ENCODE measurements at regions not wholly inside any gene's neighbourhood (a gene's known extent, or its start where the extent isn't known, plus 50 kb on each side); places are given as distances from the start of the nearest gene placed in this dataset.
"Not testable (repeated sequence)": the region's sequence is repeated elsewhere in the genome, so short reads cannot be mapped to it uniquely, and the experiment has no call there.

- not testable (repeated sequence) for ATAC-seq (ENCODE audit: poor library complexity)
- DNase-seq, result peak; percentile 8
These were observed 1834.2 kb downstream of the FOXD4L5 start for GRCh38 chr9:63450836-63451235.

GRCh38 chr9:63425123-63425522, 1859.9 kb downstream of the FOXD4L5 start:
- ATAC-seq (ENCODE audit: poor library complexity); intact Hi-C loops (cut with DNase I); DNase-seq: not testable (repeated sequence)

More at GRCh38 chr9:63450836-63451235, 1834.2 kb downstream of the FOXD4L5 start:
- intact Hi-C loops (cut with DNase I), result not testable (repeated sequence)

- ATAC-seq (ENCODE audit: poor library complexity); DNase-seq; intact Hi-C loops (cut with DNase I): not testable (repeated sequence)
These were observed 1894.1 kb downstream of the FOXD4L5 start for GRCh38 chr9:63390897-63391296.

GRCh38 chr9:63385479-63385878, 1899.5 kb downstream of the FOXD4L5 start:
- ATAC-seq (ENCODE audit: poor library complexity); intact Hi-C loops (cut with DNase I): not testable (repeated sequence)
- DNase-seq, result peak; percentile 10

- intact Hi-C loops (cut with DNase I); ATAC-seq (ENCODE audit: poor library complexity): not testable (repeated sequence)
- peak; percentile 33 for DNase-seq
These were observed 1905.1 kb downstream of the FOXD4L5 start for GRCh38 chr9:63379864-63380263.

- DNase-seq; intact Hi-C loops (cut with DNase I); ATAC-seq (ENCODE audit: poor library complexity): not testable (repeated sequence)
These were observed 1930.8 kb downstream of the FOXD4L5 start for GRCh38 chr9:63354219-63354618.

- intact Hi-C loops (cut with DNase I); ATAC-seq (ENCODE audit: poor library complexity); DNase-seq: not testable (repeated sequence)
These were observed 1937.7 kb downstream of the FOXD4L5 start for GRCh38 chr9:63347347-63347746.

GRCh38 chr9:63346310-63347048, 1938.5 kb downstream of the FOXD4L5 start:
- DNase-seq, result peak; percentile 53
- ATAC-seq (ENCODE audit: poor library complexity); intact Hi-C loops (cut with DNase I): not testable (repeated sequence)

GRCh38 chr9:63344408-63344807, 1940.6 kb downstream of the FOXD4L5 start:
- DNase-seq; ATAC-seq (ENCODE audit: poor library complexity); intact Hi-C loops (cut with DNase I): not testable (repeated sequence)

- DNase-seq; intact Hi-C loops (cut with DNase I); ATAC-seq (ENCODE audit: poor library complexity): not testable (repeated sequence)
These were observed 1942.5 kb downstream of the FOXD4L5 start for GRCh38 chr9:63342528-63342927.

GRCh38 chr9:63337899-63338604, 1947.0 kb downstream of the FOXD4L5 start:
- intact Hi-C loops (cut with DNase I); ATAC-seq (ENCODE audit: poor library complexity): not testable (repeated sequence)
- DNase-seq, result peak; percentile 37

- DNase-seq, result peak; percentile 40
- intact Hi-C loops (cut with DNase I); ATAC-seq (ENCODE audit: poor library complexity): not testable (repeated sequence)
These were observed 1949.7 kb downstream of the FOXD4L5 start for GRCh38 chr9:63335286-63335685.

- peak; percentile 83 for DNase-seq
- intact Hi-C loops (cut with DNase I); ATAC-seq (ENCODE audit: poor library complexity): not testable (repeated sequence)
These were observed 1950.8 kb downstream of the FOXD4L5 start for GRCh38 chr9:63334187-63334586.

GRCh38 chr9:63333083-63333482, 1951.9 kb downstream of the FOXD4L5 start:
- DNase-seq, result peak; percentile 63
- intact Hi-C loops (cut with DNase I); ATAC-seq (ENCODE audit: poor library complexity): not testable (repeated sequence)

GRCh38 chr9:63328313-63328712, 1956.7 kb downstream of the FOXD4L5 start:
- intact Hi-C loops (cut with DNase I); DNase-seq; ATAC-seq (ENCODE audit: poor library complexity): not testable (repeated sequence)

- not testable (repeated sequence) for DNase-seq
These were observed 1957.8 kb downstream of the FOXD4L5 start for GRCh38 chr9:63327211-63327610.

GRCh38 chr9:63326665-63327064, 1958.3 kb downstream of the FOXD4L5 start:
- intact Hi-C loops (cut with DNase I); ATAC-seq (ENCODE audit: poor library complexity): not testable (repeated sequence)
- DNase-seq, result peak; percentile 19

More at GRCh38 chr9:63327211-63327610, 1957.8 kb downstream of the FOXD4L5 start:
- intact Hi-C loops (cut with DNase I); ATAC-seq (ENCODE audit: poor library complexity): not testable (repeated sequence)

GRCh38 chr9:63325696-63326095, 1959.3 kb downstream of the FOXD4L5 start:
- DNase-seq, result peak; percentile 55
- ATAC-seq (ENCODE audit: poor library complexity); intact Hi-C loops (cut with DNase I): not testable (repeated sequence)

GRCh38 chr9:63318093-63318492, 1966.9 kb downstream of the FOXD4L5 start:
- DNase-seq; ATAC-seq (ENCODE audit: poor library complexity); intact Hi-C loops (cut with DNase I): not testable (repeated sequence)
